Renal pelvis (tissue), 1 donor: ENCODE measurements at regions not wholly inside any gene's neighbourhood (a gene's known extent, or its start where the extent isn't known, plus 50 kb on each side); places are given as distances from the start of the nearest gene placed in this dataset.
A peak's percentile ranks its signal among the peaks of the same experiment; 100 is the strongest.

ENCODE experiments used
- DNase-seq: peaks from one replicate; pipeline ENCODE4 v3.0.0-alpha.2; 2013

DNA sequence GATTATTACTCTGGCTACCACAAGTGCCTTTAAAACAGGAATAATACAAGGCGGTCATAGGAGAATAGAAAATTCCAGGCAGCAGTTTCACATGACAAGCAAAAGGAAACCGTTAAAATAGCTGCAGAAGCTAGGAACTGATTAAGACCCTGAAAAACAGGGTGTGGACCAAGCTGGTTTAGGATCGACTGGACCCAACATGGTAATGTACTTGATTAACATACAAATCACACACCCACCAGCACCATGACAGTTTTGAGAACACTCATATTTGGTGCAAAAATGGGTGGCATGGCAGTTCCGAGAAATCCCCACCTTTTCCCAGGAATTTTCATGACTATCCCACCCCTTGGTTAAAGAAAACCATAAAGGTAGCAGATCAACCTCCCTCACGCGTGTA is 51.9 kb upstream of the TMEM163 start:
- DNase-seq, result no peak

DNA sequence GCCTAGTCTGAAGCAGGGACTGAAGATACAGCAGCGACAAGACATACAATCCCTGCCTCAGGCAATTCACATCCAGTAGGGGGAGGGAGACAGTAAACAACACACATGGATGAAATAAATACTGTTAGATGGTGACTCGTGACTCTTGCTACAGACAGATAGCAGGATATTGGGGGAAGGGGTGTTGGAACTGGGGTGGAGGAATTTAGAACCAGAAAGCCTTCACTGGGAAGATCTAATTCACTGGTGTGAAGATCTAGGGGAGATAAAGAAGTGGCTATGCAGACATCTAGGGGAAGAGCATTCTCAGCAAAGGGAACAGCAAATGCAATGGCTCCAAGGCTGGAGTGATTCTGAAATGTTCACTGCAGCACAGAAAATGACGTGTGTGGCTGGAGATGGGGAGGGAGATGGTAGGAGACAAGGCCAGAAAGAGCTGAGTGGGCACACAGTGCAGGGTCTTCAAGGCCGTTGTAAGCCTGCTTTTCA is 52.6 kb upstream of the TMEM163 start:
- no peak for DNase-seq

DNA sequence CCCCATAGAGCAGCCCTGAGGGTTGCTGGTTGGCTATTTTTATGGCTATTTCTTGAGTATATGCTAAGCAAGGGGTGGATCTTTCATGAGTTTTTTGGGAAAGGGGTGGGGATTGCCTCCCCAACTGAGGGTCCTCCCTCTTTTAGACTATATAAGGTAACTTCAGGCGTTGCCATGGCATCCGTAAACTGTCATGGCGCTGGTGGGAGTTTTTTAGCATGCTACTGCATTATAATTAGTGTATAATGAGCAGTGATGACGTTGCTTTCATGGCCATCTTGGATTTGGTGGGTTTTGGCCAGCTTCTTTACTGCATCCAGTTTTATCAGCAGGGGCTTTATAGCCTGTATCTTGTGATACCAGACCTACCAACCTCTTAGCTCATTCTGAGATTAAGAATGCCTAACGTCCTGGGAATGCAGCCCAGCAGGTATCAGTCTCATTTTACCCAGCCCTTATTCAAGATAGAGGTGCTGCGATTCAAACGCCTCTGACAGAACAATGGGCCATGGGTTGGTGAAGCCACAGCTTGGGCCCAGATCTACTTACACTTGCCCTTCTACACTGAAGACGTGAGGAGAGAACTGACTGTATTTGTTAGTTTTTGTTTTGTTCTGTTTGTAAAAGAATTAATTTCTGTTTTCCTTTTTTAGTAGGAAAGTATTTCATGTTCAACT is 53.8 kb upstream of the TMEM163 start:
- no peak for DNase-seq

DNA sequence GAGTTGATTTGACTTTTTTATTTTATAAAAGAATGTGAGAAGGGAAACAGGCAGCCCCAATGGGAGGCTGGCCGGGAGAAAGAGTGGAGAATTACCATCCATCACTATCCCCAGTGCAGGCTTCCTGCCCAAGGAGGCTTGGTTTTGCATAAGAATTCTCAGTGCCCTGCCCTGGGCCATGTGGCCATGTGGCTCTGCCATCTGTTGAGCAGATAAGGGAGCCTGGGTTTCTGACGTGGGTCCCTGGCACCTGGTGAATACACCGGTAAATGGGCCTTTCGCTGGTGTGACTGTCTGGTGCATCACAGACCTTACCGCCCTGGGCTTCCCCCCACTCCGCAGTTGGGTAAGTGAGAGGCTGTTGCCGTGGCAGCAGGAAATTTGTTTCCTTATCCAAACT is 54.5 kb upstream of the TMEM163 start:
- DNase-seq, result peak; percentile 14

DNA sequence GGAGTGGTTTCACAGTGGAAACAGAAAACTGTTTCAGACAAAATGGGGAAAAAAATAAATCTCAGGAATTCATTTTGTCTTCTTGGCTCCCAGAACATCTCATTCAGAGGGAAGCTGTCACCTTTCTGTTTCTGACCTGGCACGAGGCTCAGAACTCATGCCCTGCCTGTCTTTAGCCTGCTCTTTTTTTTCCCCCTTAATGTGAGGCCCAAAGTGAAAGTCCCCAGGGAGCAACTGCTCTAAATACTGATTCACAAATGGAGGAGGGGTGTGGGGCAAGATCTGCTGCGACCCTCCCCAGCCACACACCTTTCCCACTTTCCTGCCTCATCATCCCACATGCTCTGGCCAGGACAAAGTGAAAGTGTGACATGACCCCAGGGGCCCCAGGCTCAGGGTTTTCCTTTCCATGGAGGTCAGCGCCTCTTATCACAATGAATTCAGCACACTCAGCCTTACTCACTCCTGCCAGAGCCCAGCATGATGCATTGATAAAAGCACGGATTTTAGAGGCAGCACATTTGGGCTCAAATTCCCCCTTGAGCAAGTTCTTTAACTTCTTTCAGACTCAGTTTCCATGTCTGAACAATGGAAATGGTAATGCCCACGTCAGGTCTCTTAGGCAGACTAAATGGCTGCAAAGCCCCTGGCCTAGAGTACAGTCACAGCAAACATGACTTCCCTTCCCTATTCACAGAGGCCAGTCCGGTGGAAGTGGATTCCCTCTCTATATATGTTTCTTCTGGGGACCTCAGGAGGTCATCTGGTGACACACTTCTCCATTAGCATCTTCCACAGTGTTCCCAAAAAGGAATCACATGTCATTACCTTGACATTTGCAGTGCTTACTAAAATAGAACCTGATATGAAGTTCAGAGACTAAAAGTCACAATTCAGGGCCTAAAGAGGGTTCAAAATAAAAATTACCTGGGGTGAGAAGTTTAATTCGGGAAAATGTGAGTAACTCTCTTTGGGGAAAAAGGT is 55.3 kb upstream of the TMEM163 start:
- DNase-seq, result no peak

DNA sequence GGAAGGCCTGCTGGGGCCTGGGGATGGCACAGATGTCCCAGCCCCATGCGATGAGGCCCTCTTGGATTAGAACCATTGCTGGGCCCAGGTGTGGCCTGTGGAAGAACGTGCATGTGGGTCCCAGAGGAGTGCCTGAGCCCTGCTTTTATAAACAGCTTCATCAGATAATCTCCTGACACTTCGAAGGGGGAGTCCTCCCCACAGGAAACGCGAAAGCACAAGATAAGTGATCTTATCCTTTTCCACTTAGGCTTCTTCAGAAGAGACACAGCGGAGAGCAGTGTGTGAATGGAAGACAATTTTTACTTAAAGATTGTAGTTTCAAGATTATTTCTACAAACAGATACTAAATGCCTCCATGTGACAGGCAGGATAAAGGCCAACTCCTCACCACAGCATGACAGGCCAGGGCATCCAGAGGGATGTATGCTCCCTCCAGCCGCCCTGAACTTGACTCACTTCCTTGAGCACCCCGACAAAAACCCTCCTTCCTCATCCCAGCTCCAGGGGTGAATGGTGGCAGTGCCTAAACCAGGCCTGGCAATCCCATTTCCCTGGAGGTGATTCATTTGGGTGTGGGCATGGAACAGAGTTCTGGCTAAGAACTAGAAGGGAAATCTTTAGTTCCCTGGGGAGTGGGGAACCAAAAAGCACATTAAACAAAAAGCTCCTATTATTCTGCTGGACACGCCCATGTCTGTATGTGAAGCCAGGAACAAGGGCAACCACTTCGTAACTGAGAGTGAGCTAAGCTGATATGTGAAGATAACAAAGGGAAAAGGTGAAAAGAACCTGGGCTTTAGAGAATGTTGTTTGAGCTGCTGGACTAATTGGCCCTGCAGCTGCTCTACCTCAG is 56.2 kb upstream of the TMEM163 start:
- DNase-seq, result no peak

DNA sequence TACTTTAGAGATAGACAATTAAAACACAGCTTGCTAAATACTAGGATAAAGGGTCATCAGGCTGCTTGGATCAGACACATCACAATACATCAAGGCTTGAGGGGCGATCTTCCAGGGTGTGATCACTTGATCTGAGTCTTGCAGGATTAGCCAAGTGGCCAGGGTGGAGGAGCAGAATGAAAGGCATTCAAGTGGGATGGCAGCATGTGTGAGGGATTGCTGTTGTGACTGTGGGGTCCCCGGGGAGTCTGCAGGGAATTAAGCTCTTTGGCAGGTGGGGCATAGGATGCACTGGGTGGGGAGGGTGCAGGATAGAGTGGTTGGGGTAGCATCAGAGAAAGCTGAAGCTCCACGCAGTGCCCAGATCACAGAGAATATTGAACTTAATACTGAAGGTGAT is 58.0 kb upstream of the TMEM163 start:
- DNase-seq, result no peak

DNA sequence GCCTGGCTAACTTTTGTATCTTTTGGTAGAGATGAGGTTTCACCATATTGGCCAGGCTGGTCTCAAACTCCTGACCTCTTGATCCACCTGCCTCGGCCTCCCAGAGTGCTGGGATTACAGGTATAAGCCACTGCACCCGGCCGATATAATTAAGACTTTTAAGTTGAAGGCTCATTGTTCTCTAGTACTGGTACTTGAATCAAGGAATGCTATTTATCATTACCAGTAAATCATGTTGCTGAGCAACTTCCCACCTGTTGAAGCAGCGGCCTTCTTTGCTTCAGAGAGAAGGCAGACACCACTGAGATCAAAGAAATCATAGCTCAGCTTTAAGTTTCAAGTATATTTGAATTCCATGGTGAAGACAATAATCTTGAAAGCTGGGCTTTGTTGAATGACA is 58.8 kb upstream of the TMEM163 start:
- DNase-seq, result no peak

DNA sequence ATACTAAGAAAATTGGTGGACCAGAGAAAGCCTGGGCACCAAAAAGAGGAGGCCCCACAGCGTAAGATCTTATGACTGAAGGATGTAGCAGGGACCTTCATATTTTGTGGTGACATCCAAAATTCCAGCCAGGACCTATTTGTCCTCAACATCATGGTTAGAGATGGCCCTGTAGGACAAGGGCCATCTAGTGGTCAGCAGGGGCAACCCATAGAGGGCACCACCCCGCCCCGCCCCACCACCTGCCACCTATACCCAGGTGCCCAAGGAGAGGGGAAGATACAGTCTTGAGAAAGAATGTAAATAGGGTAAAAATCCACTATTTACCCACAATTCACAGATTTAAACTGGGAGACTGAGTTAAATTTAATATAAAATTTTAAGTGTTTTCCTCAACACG is 59.6 kb upstream of the TMEM163 start:
- DNase-seq, result no peak

DNA sequence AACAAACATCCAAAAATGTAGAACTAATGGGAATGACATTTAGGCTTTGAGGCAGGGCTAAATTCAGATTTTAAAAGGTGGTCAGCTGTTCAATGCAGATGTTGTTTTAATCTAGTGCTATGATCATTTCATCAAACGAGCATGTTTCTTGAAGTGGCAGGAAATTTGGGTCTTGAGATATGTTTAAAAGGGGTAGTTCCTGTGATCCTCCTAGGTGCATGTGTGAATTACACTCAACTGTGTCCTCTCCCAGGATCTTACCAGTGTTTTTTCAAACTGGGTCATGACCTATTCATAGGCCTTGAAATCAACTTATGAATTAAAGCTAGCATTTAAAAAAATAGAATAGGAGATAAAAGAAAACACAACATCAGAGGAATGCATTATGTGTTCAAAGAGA is 57.4 kb upstream of the ACMSD start:
- no peak for DNase-seq

DNA sequence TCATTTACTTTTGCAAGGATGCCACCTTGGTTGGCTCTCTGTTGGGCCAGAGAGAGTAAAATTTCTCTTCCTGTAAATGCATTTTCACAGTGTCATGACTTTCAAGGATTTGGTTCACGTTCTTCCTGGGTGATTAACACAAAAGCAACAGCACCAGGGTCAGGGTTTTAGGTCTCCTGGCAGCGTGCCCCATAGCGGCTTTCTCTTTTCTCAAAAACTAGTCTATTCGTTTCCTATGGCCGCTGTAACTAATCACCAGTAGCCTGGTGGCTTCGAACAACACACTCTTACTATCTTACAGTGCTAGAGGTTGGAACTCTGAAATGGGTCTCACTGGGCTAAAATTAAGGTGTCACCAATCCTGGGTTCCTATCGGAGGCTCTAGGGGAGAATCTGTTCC is 56.3 kb upstream of the ACMSD start:
- no peak for DNase-seq

DNA sequence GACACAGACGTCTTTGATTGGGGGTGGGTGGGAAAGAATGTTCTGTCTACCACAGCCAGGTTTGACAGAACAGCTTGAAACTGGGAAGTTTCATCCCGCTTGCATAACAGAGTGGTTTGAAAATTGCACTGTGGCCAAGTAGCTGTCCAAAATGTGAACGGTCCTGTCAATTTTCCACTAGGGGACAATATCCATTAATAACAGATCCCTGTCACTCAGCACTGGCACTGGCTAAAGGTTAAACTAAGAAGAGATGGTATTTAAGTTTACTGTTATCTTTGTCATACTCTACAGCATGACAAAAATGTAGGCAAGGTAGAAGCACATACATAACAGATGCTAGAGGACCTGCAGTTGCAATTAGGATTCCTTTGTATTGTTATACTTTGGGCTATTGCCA is 55.6 kb upstream of the ACMSD start:
- no peak for DNase-seq

DNA sequence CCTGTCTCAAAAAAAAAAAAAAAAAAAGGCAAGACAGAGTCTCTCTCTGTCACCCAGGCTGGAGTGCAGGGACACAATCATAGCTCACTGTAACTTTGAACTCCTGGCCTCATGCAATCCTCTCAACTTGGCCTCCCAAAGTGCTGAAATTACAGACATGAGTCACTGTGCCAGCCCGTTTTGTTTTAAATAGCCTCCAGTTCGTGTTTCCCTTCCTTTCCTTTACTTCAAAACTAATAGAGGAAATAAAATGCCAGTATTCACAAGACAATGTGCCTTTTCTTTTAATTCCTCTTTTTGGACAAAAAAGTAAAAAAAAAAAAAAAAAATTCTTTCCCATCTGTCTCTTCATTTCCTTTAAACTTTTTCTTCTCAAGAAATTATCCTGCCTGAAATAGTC is 54.5 kb upstream of the ACMSD start:
- DNase-seq, result no peak

DNA sequence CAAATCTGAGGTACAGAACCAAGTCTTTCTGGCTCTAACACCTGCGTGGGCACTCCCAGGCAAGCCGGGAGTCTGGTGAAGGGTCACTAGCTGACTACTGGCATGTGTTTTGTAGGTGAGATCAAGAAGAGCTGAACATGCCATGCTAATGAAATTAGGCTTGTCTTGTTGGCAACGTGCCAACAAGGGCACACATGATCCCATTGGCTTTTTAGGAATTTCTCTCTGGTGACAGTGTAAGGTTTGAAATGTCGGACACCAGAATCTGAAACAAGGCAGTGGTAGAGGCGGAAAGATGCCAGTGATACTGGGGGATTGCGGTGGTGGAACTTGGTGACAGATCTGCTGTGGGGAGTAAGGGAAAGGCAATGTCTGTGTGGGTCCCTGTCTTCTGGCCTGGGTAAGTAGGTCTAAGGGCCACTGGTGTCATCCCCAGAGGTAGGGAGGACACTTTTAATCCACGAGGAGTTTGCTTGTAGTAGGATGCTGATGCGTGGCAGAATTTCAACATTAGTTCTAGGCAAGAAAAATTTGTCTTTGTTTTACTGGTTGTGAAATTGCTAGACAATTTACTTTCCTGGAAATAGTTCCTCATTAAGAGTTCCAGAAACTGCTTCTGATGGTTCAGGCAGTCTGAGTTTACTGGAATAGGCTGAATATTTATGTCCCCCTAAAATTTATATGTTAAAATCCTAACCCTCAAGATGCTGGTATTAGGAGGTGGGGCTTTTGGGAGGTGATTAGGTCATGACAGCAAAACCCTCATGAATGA is 52.6 kb upstream of the ACMSD start:
- no peak for DNase-seq

DNA sequence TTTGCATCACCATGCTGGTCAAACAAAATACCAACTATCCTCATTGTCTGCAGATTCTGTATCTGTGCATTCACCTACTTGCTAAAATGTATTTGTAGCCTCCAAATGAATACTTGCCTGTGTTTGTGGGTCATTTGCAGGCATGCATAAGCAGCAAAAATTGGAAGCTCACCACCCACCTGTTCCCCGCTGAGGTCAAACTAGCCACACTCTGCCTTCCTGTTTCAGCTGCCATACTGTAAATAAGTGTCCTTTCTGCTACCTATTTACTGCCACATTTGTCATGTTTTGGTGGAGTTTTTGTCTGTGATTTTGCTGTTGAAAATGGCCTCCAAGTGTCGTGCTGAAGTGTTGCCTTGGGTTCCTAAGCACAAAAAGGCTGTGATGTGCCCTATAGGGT is 50.0 kb upstream of the ACMSD start:
- DNase-seq, result no peak
